GM21529 (cell line): ENCODE measurements at regions not wholly inside any gene's neighbourhood (a gene's known extent, or its start where the extent isn't known, plus 50 kb on each side); places are given as distances from the start of the nearest gene placed in this dataset.

Source experiments
- ATAC-seq: cut with Tn5 transposase; IDR thresholded peaks from one replicate; pipeline ENCODE4 v1.9.1; 2021; ENCODE audit not compliant: unreplicated experiment

- ATAC-seq, result no peak
These were observed 198.9 kb upstream of the PIK3C3 start for GRCh38 chr18:41756141-41756540.

DNA sequence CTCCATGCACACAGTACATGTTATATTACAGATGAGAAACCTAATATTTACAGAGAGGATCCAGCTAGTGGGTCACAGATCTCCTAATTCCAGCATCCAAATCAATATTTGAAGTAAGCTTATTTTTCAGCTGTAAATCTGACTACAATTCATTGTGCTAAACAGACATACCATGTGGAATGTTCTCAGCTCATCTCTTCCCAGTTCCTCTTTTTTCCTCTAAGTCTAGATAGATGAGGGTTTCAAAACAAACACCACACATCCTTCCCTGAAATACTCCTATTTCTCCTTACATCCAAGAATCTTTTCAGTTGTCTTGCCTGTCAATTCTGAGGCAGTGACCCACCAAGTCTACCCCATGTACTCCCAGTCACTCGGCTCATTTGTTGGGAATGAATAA lies 200.7 kb upstream of the PIK3C3 start:
- no peak for ATAC-seq

GRCh38 chr18:41753826-41754225 lies 201.2 kb upstream of the PIK3C3 start:
- no peak for ATAC-seq

DNA sequence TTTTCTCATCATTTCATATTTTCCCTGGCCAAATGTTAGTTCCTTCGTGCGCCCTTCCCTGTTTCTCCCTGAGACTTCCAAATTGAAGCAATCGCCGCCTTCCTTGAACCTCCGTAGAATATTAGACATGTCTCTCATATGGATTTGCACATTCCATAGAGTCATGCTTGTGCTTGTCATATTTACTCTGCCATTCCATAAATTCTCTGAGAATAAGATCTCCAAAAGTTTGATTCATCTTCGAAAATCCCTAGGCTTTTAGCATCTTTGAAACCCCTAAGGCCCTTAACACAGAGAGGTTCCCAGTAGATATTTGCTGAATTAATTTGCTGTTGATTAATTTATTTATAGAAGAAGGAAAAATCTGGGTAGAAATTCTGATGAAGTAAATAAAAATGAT lies 202.2 kb upstream of the PIK3C3 start:
- ATAC-seq, result no peak

- ATAC-seq, result no peak
These were observed 203.4 kb upstream of the PIK3C3 start for GRCh38 chr18:41751652-41752051.

DNA sequence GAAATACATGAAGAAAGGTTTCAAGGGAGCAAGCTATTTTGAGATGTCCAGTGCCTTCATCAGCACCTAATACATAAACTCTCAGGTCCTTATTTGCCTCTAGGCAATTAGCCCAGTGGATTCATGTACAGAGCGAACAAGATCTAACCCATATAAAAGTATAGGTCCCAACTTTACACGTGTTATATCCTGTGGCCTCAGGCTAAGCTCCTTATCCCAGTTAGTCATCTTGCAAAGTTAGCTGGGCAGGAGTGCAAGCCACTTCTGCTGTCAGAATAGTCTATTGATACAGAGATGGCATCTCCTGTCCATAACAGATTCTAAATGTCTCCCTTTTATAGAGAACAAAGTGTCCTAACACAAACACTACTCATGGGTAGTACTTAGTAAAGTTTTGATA lies 203.9 kb upstream of the PIK3C3 start:
- ATAC-seq, result no peak

GRCh38 chr18:41747723-41748242 lies 207.3 kb upstream of the PIK3C3 start:
- no peak for ATAC-seq

DNA sequence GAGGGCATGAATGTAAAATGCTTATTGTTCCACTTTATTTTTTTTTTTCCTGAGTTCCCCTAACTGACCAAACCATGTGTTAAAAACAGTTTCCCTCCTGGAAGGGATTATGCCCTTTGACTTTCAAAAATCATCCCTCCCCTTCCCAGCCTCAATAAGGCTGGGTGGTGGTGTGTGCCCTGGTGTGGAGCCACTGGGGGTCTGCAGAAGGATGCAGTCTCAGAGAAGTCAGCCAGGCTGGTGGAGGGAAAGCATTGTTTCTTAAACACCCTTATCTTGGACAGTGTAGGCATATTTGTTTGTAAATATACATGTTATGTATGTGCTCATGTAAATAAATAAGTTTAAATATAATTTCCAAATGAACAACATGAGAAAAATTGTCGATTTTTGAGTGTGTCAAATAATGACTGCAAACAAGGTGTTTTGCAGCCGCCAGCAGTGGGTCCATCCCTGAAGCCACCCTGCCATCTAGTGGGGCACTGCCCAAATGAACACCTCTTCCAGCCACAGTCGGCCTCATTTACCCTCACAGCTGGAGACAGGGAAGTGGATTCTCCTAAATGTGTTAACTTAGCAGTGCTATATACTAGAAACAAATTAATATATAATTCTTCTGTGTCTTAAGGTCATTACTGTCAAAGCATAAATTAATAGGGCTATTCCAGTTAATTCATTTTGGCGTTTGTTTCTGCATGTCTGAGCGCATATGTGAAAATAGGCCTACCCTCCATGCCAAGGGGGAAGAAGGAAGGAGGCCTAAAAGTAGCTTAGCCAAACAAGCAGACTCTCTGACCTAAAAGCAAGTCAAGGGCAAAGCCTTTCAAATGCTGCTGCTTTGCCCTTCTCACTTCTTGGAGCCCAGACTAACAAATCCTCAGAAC lies 209.6 kb upstream of the PIK3C3 start:
- peak; percentile 49 for ATAC-seq

- no peak for ATAC-seq
These were observed 210.5 kb upstream of the PIK3C3 start for GRCh38 chr18:41744421-41745030.

DNA sequence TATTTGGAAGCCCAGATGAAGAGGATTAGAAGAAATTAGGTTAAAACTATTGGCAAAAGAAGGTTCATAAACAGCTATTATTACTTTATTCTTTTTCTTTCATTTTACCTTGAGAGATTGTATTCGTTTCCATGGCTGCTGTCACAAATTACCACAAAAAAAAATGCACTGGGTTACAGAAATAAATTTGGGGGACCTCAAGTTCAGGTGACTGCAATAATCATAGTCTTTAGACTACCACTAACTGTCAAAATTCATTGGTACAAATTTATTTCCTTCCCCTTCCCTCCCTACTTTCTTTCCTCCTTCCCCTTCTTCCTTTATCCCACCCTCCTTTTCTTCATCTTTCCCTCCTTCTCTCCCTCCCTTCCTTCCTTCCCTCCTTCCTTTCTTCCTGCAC lies 217.8 kb upstream of the PIK3C3 start:
- no peak for ATAC-seq

GRCh38 chr18:41734917-41735316 lies 220.1 kb upstream of the PIK3C3 start:
- no peak for ATAC-seq

DNA sequence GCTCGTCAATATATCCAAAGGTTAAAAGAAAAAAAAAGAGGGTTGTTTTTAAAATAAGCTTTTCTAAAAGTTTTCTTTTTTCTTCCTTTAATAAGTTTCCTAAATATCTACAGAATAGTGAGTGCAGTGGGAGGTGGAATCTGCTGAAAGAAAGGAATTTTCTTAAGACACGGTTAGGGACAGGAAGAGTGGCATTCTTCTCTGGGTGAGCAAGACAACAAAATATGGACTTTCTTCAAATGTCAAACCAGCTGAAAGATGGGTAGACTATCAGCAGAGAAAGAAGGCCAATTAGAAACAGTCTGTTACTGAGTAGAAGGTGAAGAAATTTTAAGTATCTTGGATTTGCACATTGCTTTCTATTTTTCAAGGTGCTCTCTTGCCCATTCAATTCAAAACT lies 222.7 kb upstream of the PIK3C3 start:
- ATAC-seq, result no peak

DNA sequence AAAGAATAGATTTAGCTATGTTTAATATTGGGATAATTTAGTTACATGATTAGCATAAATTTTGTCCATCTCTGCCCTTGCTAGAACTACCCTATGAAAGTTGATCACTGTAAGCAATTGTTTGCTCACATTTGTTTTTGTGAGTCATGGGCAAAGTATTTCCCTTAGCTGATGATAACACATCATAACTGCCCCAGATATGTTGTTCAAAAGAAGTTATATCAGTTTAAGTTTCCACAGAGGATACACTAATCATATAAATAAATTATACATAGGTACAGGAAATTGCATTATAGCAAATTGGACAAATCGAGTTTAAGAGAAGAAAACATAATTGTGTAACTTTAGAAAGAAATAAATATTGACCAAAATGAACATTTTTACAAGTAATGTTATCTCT lies 223.2 kb upstream of the PIK3C3 start:
- no peak for ATAC-seq

GRCh38 chr18:41724195-41724594 lies 230.8 kb upstream of the PIK3C3 start:
- no peak for ATAC-seq

GRCh38 chr18:41721103-41721790 lies 233.8 kb upstream of the PIK3C3 start:
- ATAC-seq, result no peak

- no peak for ATAC-seq
These were observed 234.8 kb upstream of the PIK3C3 start for GRCh38 chr18:41720226-41720625.

GRCh38 chr18:41719808-41720207 lies 235.2 kb upstream of the PIK3C3 start:
- ATAC-seq, result no peak

GRCh38 chr18:41714872-41715271 lies 240.2 kb upstream of the PIK3C3 start:
- ATAC-seq, result no peak

GRCh38 chr18:41713969-41714825 lies 240.8 kb upstream of the PIK3C3 start:
- no peak for ATAC-seq

DNA sequence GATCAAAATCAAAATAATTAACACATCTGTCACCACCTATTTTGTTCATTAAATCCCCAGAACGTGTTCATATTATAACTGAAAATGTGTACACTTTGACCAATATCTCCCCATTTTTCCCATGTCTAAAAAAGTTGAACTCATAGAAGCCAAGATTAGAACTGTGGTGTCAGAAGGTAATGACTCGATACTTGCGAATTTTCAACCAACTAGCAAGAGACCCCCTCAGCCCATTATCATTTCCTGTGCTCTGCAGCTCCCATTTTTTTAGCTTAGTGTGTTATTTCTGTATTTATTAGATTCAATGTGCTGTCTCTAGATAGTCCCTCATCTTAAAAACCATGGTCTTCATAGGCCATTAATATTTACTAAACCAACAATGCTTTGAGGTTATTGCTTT lies 248.7 kb upstream of the PIK3C3 start:
- ATAC-seq, result no peak
